ENCODE measurements at regions not wholly inside any gene's neighbourhood (a gene's known extent, or its start where the extent isn't known, plus 50 kb on each side); places are given as distances from the start of the nearest gene placed in this dataset.

- no peaks in the 10 kb centered on the region for H3K4me1 ChIP-seq
- DNase-seq (no peak), ATAC-seq (no peak)
- peaks cover 0 to 3% (median 0%) of the 10 kb centered on the region in 3 donors for H3K9me3 ChIP-seq
- intact Hi-C loops (cut with DNase I; ENCODE audit: low total_unique reads), result no loop called here
- TF ChIP-seq CTCF (IDR thresholded peaks at IDR 0.05 in 4 of 5, conservative IDR thresholded peaks at IDR 0.05 in 1 of 5) (no peak), POLR2A (IDR thresholded peaks at IDR 0.05) (no peak)
- H3K36me3 ChIP-seq, result no peaks in the 10 kb centered on the region
- H3K4me3 ChIP-seq, result no peak overlapping the region
- in situ Hi-C loops (cut with MboI; ENCODE audit: low sequenced_read_pairs in 4 of 4), result no loop called here
- no peaks in the 10 kb centered on the region for H3K27me3 ChIP-seq
- H3K27ac ChIP-seq, result no peak overlapping the region
Observed at GRCh38 chr21:14785679-14786078, 239.6 kb upstream of the SAMSN1 start.

GRCh38 chr21:14773777-14774345 lies 227.7 kb upstream of the SAMSN1 start:
- DNase-seq (peak in 1 of 2 donors; percentile 9), ATAC-seq (no peak)
- no peak overlapping the region for H3K4me3 ChIP-seq
- no peaks in the 10 kb centered on the region for H3K36me3 ChIP-seq
- H3K27me3 ChIP-seq, result no peaks in the 10 kb centered on the region
- H3K9me3 ChIP-seq, result no peaks in the 10 kb centered on the region
- intact Hi-C loops (cut with DNase I; ENCODE audit: low total_unique reads), result no loop called here
- H3K4me1 ChIP-seq, result no peaks in the 10 kb centered on the region
- in situ Hi-C loops (cut with MboI; ENCODE audit: low sequenced_read_pairs in 4 of 4), result no loop called here
- peak in 1 of 5 experiments; percentile 45 for TF ChIP-seq CTCF (IDR thresholded peaks at IDR 0.05 in 4 of 5, conservative IDR thresholded peaks at IDR 0.05 in 1 of 5)
- no peak for TF ChIP-seq POLR2A (IDR thresholded peaks at IDR 0.05)
- H3K27ac ChIP-seq, result no peak overlapping the region

GRCh38 chr21:14771593-14771992 lies 225.5 kb upstream of the SAMSN1 start:
- DNase-seq, result no peak
- in situ Hi-C loops (cut with MboI; ENCODE audit: low sequenced_read_pairs in 4 of 4), result no loop called here

DNA sequence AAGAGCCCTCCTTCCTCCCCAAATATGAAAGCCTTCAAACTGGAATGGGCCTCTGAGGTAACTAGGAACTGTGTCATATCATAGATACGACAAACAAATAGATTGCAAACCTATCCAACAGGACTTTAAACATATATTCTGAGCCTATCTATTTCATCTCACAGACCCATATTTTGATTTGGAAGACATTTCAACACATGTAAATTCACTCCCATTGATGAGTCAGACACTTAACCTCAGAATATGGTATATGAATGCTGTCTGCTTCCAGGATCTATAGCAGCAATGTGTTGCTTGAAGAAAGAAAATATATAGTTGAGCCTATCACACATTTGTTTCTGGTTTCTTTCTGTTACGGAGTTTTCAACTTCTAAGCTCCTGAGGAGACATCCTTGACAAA lies 221.9 kb upstream of the SAMSN1 start:
- ATAC-seq, result no peak
- Histone ChIP-seq H3K27me3 (no peaks in the 10 kb centered on the region), H3K4me3 (no peak overlapping the region), H3K4me1 (no peaks in the 10 kb centered on the region), H3K36me3 (no peaks in the 10 kb centered on the region), H3K9me3 (no peaks in the 10 kb centered on the region), H3K27ac (no peak overlapping the region)
- TF ChIP-seq POLR2A (IDR thresholded peaks at IDR 0.05) (no peak), CTCF (IDR thresholded peaks at IDR 0.05 in 4 of 5, conservative IDR thresholded peaks at IDR 0.05 in 1 of 5) (no peak)
- intact Hi-C loops (cut with DNase I; ENCODE audit: low total_unique reads) (no loop called here), in situ Hi-C loops (cut with MboI; ENCODE audit: low sequenced_read_pairs in 4 of 4) (no loop called here)
- no peak for DNase-seq

More at GRCh38 chr21:14771593-14771992, 225.5 kb upstream of the SAMSN1 start:
- no peak for TF ChIP-seq POLR2A (IDR thresholded peaks at IDR 0.05)
- no peak for TF ChIP-seq CTCF (IDR thresholded peaks at IDR 0.05 in 4 of 5, conservative IDR thresholded peaks at IDR 0.05 in 1 of 5)
- H3K27ac ChIP-seq, result no peak overlapping the region
- H3K27me3 ChIP-seq, result no peaks in the 10 kb centered on the region
- H3K4me1 ChIP-seq, result no peaks in the 10 kb centered on the region
- H3K4me3 ChIP-seq, result no peak overlapping the region
- ATAC-seq, result no peak
- no peaks in the 10 kb centered on the region for H3K36me3 ChIP-seq
- no peaks in the 10 kb centered on the region for H3K9me3 ChIP-seq
- intact Hi-C loops (cut with DNase I; ENCODE audit: low total_unique reads), result no loop called here
